ENCODE measurements at regions not wholly inside any gene's neighbourhood (a gene's known extent, or its start where the extent isn't known, plus 50 kb on each side); places are given as distances from the start of the nearest gene placed in this dataset.

DNA sequence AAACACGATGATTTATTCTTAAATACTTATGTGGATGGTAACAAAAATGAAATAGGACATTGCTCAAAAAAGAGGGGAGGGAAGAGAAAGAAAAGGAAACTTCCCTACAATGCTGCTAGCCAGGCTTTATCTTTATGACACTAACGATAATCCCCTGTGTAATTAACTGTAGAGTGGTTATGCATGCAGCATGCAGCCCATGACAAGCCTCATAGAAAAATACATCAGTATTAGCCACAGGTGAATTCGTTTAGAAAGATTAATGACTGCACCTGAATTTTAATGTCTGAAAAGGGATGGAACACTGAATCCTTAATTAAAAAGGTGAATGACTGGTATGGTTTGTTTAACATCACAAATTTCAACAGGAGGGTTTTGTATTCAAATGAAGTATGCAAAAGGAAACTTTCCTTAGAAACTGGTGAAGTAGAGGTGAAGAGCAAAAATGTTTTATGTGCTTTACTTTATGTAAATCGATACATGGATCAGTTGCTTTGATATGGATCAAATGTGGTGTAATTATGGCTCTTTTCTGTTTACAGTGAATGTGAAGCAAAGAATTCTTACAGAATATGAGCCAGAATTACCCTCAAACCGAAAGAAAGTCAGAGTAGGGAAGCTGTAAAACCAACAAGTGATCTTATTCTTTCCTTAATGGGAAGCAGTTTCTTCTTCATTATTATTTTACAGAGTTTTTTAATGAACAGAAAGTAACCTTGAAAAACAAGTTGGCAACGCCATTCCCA lies 569.6 kb upstream of the ADGRL2 start:
- TF ChIP-seq, protein P1, sequence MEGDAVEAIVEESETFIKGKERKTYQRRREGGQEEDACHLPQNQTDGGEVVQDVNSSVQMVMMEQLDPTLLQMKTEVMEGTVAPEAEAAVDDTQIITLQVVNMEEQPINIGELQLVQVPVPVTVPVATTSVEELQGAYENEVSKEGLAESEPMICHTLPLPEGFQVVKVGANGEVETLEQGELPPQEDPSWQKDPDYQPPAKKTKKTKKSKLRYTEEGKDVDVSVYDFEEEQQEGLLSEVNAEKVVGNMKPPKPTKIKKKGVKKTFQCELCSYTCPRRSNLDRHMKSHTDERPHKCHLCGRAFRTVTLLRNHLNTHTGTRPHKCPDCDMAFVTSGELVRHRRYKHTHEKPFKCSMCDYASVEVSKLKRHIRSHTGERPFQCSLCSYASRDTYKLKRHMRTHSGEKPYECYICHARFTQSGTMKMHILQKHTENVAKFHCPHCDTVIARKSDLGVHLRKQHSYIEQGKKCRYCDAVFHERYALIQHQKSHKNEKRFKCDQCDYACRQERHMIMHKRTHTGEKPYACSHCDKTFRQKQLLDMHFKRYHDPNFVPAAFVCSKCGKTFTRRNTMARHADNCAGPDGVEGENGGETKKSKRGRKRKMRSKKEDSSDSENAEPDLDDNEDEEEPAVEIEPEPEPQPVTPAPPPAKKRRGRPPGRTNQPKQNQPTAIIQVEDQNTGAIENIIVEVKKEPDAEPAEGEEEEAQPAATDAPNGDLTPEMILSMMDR (IDR thresholded peaks at IDR 0.05), result no peak
- no peak for TF ChIP-seq ZFX (IDR thresholded peaks at IDR 0.05; ENCODE audit: borderline replicate concordance)
- no peak overlapping the region for H3K27ac ChIP-seq

DNA sequence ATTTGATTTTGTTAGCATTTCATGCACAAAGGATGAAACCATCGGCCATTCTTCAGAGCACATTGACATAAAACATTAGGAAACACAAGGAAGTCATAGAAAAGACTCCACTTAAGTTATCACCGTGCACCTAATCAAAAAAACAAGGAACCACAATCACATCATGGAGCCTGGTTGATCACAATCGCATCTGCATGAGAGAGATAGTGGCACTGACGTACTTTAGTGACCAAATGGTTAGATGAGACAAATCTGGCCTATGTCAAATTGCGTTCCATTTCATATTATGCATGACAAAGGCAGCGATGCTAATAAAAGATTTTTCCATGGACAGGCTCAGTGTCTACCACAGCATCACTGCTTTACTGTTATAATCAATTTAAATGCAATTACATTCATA lies 571.8 kb upstream of the ADGRL2 start:
- TF ChIP-seq, protein P1 (IDR thresholded peaks at IDR 0.05), result no peak
- TF ChIP-seq ZFX (IDR thresholded peaks at IDR 0.05; ENCODE audit: borderline replicate concordance), result no peak
- no peak overlapping the region for H3K27ac ChIP-seq

DNA sequence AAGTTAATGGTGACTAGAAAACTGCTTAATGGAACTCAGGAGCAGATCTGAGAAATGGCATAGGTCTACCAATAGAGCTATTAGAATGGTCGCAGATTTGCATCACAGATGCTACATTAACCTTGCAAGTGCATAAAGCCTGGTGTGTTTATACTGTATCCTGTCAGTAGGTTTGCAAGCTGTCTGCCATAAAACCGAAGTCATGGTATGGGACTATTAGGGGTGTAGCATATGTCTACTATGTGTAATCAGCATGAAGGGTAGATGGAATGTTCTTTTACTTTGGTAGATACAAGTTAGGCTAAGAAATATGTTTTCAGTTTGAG lies 574.2 kb upstream of the ADGRL2 start:
- no peak for TF ChIP-seq ZFX (IDR thresholded peaks at IDR 0.05; ENCODE audit: borderline replicate concordance)
- TF ChIP-seq, protein P1 (IDR thresholded peaks at IDR 0.05), result no peak

DNA sequence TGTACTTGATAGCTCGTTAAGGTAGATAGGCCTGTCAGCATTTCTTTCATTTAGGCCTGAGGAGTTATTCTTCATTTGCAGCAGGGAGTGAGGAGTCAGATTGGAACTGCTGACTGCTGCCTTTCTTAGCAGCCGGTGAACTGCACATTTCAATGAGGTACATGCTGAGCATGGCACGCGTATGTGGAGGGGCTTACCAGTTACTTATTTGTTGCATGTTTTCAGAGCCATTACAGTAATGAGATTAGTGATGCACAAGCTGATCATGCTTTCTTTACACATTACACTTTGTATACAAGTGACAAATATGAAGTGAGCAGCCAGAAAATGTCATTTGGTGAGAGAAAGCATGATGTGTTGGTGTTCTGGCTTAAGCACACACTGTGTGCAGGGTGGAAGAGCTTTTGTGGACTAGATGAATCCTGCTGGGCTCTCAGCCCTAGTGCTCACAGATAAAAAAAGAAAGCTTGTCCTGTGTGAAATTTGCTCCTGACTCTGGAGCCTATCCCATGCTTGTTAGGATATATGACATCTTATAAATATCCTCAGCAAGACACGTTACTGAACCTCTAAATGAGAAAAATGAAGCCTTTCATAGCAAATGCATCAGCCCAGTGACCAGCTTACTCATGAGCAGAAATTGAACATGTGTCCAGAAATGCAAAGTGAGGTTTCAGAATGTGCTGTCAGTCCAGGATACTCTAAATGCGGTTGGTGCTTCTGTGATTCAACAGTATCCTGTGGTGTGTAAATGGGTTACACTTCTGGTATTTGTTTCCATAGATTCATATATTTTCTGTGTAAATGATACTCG lies 574.7 kb upstream of the ADGRL2 start:
- TF ChIP-seq ZFX (IDR thresholded peaks at IDR 0.05; ENCODE audit: borderline replicate concordance), result no peak
- TF ChIP-seq, protein P1 (IDR thresholded peaks at IDR 0.05), result no peak
- H3K27ac ChIP-seq, result no peak overlapping the region

More for the DNA sequence above, 574.2 kb upstream of the ADGRL2 start:
- H3K27ac ChIP-seq, result no peak overlapping the region

DNA sequence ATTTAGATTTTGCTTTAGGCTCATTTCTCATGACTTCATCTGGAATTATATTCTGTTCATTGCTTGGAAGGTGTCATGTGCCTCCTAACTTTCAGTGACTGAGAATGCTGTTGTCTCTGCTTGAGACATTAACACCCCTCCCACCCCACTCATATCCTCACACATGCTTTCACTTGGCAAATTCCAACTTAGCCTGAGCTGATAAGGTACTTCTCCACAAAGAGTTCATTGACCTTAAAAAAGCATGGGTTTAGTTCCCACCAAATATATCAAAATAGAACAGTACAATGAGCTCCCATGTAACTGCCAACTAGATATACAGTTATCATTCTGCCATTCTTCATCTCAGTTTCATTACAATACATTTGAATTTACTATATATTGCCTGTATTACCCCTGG lies 576.5 kb upstream of the ADGRL2 start:
- no peak overlapping the region for H3K27ac ChIP-seq
- TF ChIP-seq ZFX (IDR thresholded peaks at IDR 0.05; ENCODE audit: borderline replicate concordance), result no peak
- TF ChIP-seq, protein P1 (IDR thresholded peaks at IDR 0.05), result no peak

DNA sequence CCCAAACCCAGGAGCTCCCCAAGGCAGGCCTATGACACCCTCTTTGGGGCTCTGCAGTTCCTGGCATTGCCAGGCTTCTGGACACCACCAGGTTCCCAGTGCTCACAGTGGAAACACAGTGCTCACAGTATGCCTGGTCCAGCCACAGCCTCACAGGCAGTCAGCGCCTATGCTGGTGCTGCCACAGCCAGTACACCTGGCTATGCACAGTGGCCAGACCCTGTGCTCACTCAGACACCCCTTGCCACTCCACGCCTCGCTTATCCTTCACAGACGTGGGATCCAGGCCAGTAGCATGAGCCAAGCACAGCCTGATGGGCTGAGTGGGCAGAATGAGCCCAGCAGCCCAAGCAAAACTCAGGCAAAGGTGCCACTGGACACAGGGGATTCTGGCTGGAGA lies 579.2 kb upstream of the ADGRL2 start:
- H3K27ac ChIP-seq, result no peak overlapping the region
- TF ChIP-seq, protein P1 (IDR thresholded peaks at IDR 0.05), result no peak
- no peak for TF ChIP-seq ZFX (IDR thresholded peaks at IDR 0.05; ENCODE audit: borderline replicate concordance)

DNA sequence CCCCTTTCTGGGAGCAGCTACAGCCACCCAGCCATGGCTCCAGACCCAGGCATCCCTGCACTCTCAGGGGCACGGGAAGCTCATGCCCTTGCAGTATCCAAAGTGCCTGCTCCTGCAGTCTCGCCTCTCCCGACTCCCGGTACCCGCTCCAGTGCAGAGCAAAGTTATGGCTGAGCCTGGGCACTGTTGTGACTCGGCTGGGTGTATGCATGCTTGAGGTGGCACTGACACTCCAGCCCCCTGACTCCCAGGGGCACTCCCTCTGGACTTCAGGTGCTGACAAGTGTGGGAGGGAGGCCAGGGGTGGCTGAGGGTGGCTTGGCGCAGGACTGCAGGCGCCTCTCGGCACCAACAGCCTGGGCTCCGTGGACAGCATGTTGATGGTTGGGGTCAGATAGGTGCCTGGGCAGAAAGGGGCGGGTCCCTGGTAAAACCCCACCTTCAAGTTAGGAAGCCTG lies 580.1 kb upstream of the ADGRL2 start:
- no peak overlapping the region for H3K27ac ChIP-seq

More for the DNA sequence above, 580.1 kb upstream of the ADGRL2 start:
- TF ChIP-seq ZFX (IDR thresholded peaks at IDR 0.05; ENCODE audit: borderline replicate concordance), result no peak
- TF ChIP-seq, protein P1 (IDR thresholded peaks at IDR 0.05), result no peak
